ENCODE measurements at regions not wholly inside any gene's neighbourhood (a gene's known extent, or its start where the extent isn't known, plus 50 kb on each side); places are given as distances from the start of the nearest gene placed in this dataset.
A peak's percentile ranks its signal among the peaks of the same experiment; 100 is the strongest.

- no TSS peak for BruUV-seq (replicated peaks)
- DNase-seq (ENCODE audit: low spot score) (peak; percentile 70), FAIRE-seq (peak; percentile 56), ATAC-seq (peak; percentile 82)
- 23% methylated on average over 5 of the region's 5 CpGs for WGBS (ENCODE audit: low lambda C conversion rate)
- ChIA-PET POLR2A (no interaction called here), CTCF (ENCODE audit: low intra/inter-chr PET ratio, low total read pairs) (no interaction called here)
- Histone ChIP-seq H3K27me3 (ENCODE audit: control insufficient read depth in 1 of 2, insufficient read depth in 2 of 2, low read length in 2 of 2) (peaks cover 0 to 5% of the 10 kb centered on the region in 2 experiments; a peak in 1 of 5 replicates), H3K79me2 (ENCODE audit: insufficient read depth, low read length) (no peaks in the 10 kb centered on the region), H3K36me3 (replicated peaks in 1 of 2; ENCODE audit: control insufficient read depth in 1 of 2, insufficient read depth in 2 of 2, low read length in 2 of 2) (no peaks in the 10 kb centered on the region), H4K20me1 (ENCODE audit: insufficient read depth, low read length) (no peaks in the 10 kb centered on the region), H3K4me2 (ENCODE audit: low read depth, low read length) (peak overlapping the region; percentile 59), H3K4me1 (ENCODE audit: insufficient read depth, low read length) (peaks cover 21% of the 10 kb centered on the region), H3K9ac (ENCODE audit: insufficient read depth, low read depth, low read length) (no peak overlapping the region), H3K9me3 (ENCODE audit: low read length) (no peaks in the 10 kb centered on the region), H3K4me3 (replicated peaks in 1 of 3; ENCODE audit: insufficient read depth in 1 of 3, low read depth in 2 of 3, low read length in 3 of 3) (no peak overlapping the region; a peak in 1 of 6 replicates), H2AFZ (ENCODE audit: low read length) (no peak overlapping the region), H3K27ac (ENCODE audit: extremely low read length, insufficient read depth, low read length) (no peak overlapping the region)
- in situ Hi-C loops (cut with HindIII; ENCODE audit: extremely low pct_ligation_motif_present, low pct_unique_long_range_greater_than_20kb), result no loop called here
- intact Hi-C loops (cut with micrococcal nuclease; ENCODE audit: unreplicated experiment), result no loop called here
- TF ChIP-seq ZBTB38 (CRISPR knock-in tag; IDR thresholded peaks at IDR 0.05) (no peak), MXI1 (IDR thresholded peaks at IDR 0.05; ENCODE audit: borderline replicate concordance, low read depth, low read length) (no peak), ZNF614 (CRISPR knock-in tag; IDR thresholded peaks at IDR 0.05; ENCODE audit: borderline replicate concordance) (0 out of 2 replicates have a peak, but pooled peaks have one; percentile 50), HNF1A (IDR thresholded peaks at IDR 0.05; ENCODE audit: low read depth) (peak; percentile 93), HNF1A (CRISPR knock-in tag; IDR thresholded peaks at IDR 0.05; ENCODE audit: borderline replicate concordance) (peak; percentile 95), ZBTB7B (CRISPR knock-in tag; IDR thresholded peaks at IDR 0.05) (no peak), CCDC6 (CRISPR knock-in tag; IDR thresholded peaks at IDR 0.05) (no peak), NFE2L2 (IDR thresholded peaks at IDR 0.05; ENCODE audit: low read length) (no peak), ESRRA (CRISPR knock-in tag; IDR thresholded peaks at IDR 0.05; ENCODE audit: low read depth) (0 out of 2 replicates have a peak, but pooled peaks have one; percentile 21), HNF4G (IDR thresholded peaks at IDR 0.05; ENCODE audit: borderline replicate concordance, low read depth, low read length) (peak; percentile 22; the same call in 1 of the 2 replicates), HNF4G (CRISPR knock-in tag; IDR thresholded peaks at IDR 0.05; ENCODE audit: borderline replicate concordance, low read depth) (no peak), EP300 (IDR thresholded peaks at IDR 0.05; ENCODE audit: low read depth in 2 of 2, low read length in 2 of 2) (peak in 1 of 2 experiments; percentile 43; a peak in 1 of 4 replicates), EP300 (CRISPR knock-in tag; IDR thresholded peaks at IDR 0.05; ENCODE audit: borderline replicate concordance) (0 out of 2 replicates have a peak, but pooled peaks have one; percentile 15), TCF7L2 (IDR thresholded peaks at IDR 0.05; ENCODE audit: low read depth, low read length) (no peak), ZBTB1 (CRISPR knock-in tag; IDR thresholded peaks at IDR 0.05; ENCODE audit: borderline replicate concordance) (no peak), KLF16 (CRISPR knock-in tag; IDR thresholded peaks at IDR 0.05) (no peak), ZNF331 (CRISPR knock-in tag; IDR thresholded peaks at IDR 0.05) (0 out of 2 replicates have a peak, but pooled peaks have one; percentile 23), DMAP1 (CRISPR knock-in tag; IDR thresholded peaks at IDR 0.05) (no peak), PHF8 (CRISPR knock-in tag; IDR thresholded peaks at IDR 0.05) (no peak), HNRNPH1 (optimal IDR thresholded peaks at IDR 0.05; ENCODE audit: low read depth, low read length) (no peak), HNRNPL (IDR thresholded peaks at IDR 0.05; ENCODE audit: low read depth, low read length) (no peak), ZMYM4 (CRISPR knock-in tag; IDR thresholded peaks at IDR 0.05) (peak; percentile 63), TBX3 (IDR thresholded peaks at IDR 0.05; ENCODE audit: borderline replicate concordance) (no peak), NFIC (IDR thresholded peaks at IDR 0.05; ENCODE audit: low read length) (0 out of 2 replicates have a peak, but pooled peaks have one; percentile 24)
Measured at GRCh38 chr9:2286825-2287455, 271.8 kb downstream of the SMARCA2 start.

Measured in HepG2 (cell line).